Spleen (tissue), 7 donors: ENCODE measurements at regions not wholly inside any gene's neighbourhood (a gene's known extent, or its start where the extent isn't known, plus 50 kb on each side); places are given as distances from the start of the nearest gene placed in this dataset.

Experiments
- POLR2A ChIP-seq, 3 donors: fragments of 450-650 bp; IDR thresholded peaks; one replicate each; pipeline ENCODE4 v1.5.1; 2017; ENCODE audit warnings: antibody characterized with exemption in 3 of 3, mild to moderate bottlenecking in 1 of 3
- POLR2AphosphoS5 ChIP-seq, 3 donors: sonication (generic); formaldehyde crosslinking; IDR thresholded peaks; one replicate each; pipeline ENCODE4 v1.5.1; 2017; ENCODE audit warnings: antibody characterized with exemption in 3 of 3
- TF ChIP-seq, protein P1 (sequence below), 11 experiments: fragments of 200-600 bp in 7 of 11; fragments of 450-650 bp in 4 of 11; sonication (generic) in 4 of 11; IDR thresholded peaks in 8 of 11; conservative IDR thresholded peaks in 3 of 11; 1 replicate in 7 of 11; 2 replicates in 4 of 11; pipeline versions ENCODE4 v1.4.0 to v1.8.0; 2016 to 2021; ENCODE audit warnings: antibody characterized with exemption in 11 of 11, inconsistent platforms in 4 of 11, mild to moderate bottlenecking in 1 of 11
- donor health status: DM: no; HTN: no; CAD: no; lungs with moderate emphysema.
- donor health status: DM: no; HTN: no; CAD: no.
- donor health status: DM: no; HTN: no; CAD: no.

DNA sequence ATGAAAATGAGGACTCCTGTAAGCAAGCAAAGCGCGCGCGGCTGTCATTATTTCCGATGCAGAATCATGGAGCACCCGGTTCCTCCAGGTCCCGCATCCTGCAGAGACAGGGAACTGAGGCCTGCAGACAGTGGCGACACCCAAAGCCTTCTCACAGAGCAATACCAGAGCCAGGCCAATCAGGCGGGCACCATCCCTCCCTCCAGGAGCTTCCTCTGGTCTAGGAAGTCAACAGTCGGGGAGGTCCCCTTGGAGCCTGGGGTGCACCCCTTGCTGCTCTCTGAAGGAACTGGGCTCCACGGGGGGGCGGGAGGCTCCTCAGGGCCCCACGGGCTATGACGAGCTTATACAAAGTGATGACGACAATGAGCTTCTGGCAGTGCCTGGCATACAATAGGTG lies 60.3 kb upstream of the HPCAL1 start:
- TF ChIP-seq, protein P1, sequence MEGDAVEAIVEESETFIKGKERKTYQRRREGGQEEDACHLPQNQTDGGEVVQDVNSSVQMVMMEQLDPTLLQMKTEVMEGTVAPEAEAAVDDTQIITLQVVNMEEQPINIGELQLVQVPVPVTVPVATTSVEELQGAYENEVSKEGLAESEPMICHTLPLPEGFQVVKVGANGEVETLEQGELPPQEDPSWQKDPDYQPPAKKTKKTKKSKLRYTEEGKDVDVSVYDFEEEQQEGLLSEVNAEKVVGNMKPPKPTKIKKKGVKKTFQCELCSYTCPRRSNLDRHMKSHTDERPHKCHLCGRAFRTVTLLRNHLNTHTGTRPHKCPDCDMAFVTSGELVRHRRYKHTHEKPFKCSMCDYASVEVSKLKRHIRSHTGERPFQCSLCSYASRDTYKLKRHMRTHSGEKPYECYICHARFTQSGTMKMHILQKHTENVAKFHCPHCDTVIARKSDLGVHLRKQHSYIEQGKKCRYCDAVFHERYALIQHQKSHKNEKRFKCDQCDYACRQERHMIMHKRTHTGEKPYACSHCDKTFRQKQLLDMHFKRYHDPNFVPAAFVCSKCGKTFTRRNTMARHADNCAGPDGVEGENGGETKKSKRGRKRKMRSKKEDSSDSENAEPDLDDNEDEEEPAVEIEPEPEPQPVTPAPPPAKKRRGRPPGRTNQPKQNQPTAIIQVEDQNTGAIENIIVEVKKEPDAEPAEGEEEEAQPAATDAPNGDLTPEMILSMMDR (IDR thresholded peaks at IDR 0.05 in 8 of 11, conservative IDR thresholded peaks at IDR 0.05 in 3 of 11) = no peak
- no peak for TF ChIP-seq POLR2A (IDR thresholded peaks at IDR 0.05)
- TF ChIP-seq POLR2AphosphoS5 (IDR thresholded peaks at IDR 0.05) = no peak
